Fibroblast of skin of abdomen (primary cell): ENCODE measurements at regions not wholly inside any gene's neighbourhood (a gene's known extent, or its start where the extent isn't known, plus 50 kb on each side); places are given as distances from the start of the nearest gene placed in this dataset.
"Not testable (repeated sequence)": the region's sequence is repeated elsewhere in the genome, so short reads cannot be mapped to it uniquely, and the experiment has no call there.

ENCODE experiments used
- DNase-seq: peaks from one replicate; pipeline ENCODE4 v3.0.0-alpha.2; 2013

GRCh38 chr15:84094720-84095119 is 140.9 kb upstream of the GOLGA6L4 start:
- not testable (repeated sequence) for DNase-seq

DNA sequence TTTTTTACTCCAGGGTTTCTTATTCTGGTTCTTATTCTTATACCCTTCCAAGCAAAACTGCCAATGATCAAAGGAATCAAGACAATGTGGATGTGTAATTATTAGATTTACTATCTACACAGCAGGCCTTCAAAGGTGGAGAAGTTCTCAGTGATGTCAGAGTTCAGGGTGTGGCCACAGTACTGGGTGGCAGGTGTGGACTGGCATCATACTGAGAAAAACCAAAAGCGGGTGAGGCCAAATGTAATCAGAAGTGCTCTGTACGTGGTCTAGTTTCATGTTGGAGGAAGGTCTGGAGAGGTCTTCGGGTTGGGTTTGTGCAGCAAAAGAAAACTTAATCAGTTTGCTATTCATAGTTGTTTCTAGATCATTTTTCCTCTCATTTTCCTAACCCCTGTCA is 138.5 kb upstream of the GOLGA6L4 start:
- not testable (repeated sequence) for DNase-seq

DNA sequence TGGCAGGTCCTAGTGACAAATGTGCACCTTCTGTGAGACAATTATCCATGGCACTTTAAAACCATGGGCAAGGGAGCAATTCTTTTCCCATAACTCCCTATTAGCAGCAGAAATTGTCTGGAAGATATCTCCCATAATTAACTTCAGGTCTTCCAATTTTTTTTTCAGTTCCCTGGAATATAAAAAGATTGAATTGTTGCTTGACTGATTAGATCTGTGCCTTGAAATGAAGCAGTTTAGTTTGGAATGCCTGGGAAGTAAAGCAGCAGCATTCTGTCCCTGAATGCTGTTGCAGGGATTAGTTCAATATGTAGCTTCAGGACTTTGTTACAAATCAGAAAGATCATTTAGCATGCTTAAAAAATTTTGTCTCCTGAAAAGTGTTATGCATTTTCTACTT is 137.0 kb upstream of the GOLGA6L4 start:
- DNase-seq, result no peak

DNA sequence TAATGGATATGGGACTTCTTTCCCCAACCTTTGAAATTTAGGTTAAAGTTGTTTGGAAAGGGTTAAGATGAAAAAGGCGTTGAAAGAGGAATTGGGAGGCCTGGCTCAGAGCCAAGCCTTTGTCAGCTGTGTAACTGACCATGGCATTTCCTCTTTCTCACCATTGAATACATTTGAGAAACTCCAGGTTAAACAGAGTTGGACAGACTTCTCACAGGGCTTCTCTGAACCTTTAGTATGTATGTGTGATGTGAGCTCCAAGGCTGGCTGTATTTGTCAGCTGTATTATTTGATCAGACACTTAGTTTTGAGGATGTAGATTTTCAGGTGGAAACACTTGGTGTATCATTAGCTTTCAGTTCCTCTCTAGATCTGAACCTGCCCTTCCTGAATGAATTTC is 136.4 kb upstream of the GOLGA6L4 start:
- peak; percentile 22 for DNase-seq

- no peak for DNase-seq
Observed at GRCh38 chr15:84103345-84103744, 132.2 kb upstream of the GOLGA6L4 start.

DNA sequence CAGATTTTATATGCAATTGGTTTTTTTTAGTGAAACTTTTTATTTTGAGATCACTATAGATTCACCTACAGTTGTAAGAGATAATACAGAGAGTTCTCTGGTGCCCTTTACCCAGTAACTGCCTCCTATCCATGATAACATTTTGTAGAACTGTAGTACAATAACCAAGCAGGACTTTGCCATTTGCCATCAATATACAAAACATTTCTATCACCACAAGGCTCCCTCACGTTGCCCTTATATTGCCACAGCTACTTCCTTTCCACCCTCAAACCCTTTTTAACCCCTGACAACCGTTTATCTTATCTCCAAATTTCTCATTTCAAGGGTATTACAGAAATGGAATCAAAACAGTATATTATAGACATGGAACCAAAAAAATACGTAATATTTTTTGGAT is 130.7 kb upstream of the GOLGA6L4 start:
- DNase-seq, result no peak

- DNase-seq, result peak; percentile 2
Observed at GRCh38 chr15:84108728-84109127, 126.8 kb upstream of the GOLGA6L4 start.

DNA sequence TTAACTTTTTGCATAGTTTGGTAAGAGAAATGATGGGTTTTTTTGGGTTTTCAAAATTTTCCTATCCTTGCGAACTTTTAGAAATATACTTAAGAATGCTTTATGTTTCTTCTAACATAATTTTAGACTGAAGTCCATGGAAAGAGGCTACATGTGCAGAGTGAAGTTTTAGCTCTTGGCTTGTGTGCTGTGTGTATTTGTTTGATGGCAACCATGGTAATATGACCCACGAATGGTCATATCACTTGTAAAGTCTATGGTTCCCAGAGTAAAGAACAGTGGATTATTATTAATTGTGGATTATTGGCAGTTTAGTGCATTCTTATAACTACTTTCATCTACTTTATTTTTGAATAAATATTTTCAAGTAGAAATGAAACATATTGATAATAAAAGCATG is 124.0 kb upstream of the GOLGA6L4 start:
- DNase-seq, result no peak

GRCh38 chr15:84112025-84112424 is 123.5 kb upstream of the GOLGA6L4 start:
- peak; percentile 19 for DNase-seq

DNA sequence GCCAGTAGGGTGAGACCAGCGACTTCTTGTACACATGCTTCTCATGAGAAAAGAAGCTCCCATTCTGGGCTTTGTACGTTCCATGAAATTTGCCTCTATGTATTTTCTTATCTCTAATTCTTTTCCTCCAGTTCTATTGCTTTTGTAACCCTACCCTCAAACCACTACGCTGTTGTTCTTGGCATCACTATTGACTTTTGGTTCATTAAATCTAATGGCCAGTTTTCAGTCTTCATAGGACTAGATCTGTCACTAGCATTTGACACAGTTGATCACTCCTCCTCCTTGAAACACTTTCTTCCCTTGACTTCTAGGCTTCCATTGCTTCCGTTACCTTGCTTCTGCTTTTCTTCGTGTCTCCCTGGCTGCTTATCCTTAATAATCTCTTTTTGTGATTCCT is 121.7 kb upstream of the GOLGA6L4 start:
- DNase-seq, result no peak

- not testable (repeated sequence) for DNase-seq
Observed at GRCh38 chr15:84114680-84115079, 120.9 kb upstream of the GOLGA6L4 start.

- DNase-seq, result not testable (repeated sequence)
Observed at GRCh38 chr15:84119351-84119750, 116.2 kb upstream of the GOLGA6L4 start.

GRCh38 chr15:84120903-84121302 is 114.7 kb upstream of the GOLGA6L4 start:
- peak; percentile 8 for DNase-seq

DNA sequence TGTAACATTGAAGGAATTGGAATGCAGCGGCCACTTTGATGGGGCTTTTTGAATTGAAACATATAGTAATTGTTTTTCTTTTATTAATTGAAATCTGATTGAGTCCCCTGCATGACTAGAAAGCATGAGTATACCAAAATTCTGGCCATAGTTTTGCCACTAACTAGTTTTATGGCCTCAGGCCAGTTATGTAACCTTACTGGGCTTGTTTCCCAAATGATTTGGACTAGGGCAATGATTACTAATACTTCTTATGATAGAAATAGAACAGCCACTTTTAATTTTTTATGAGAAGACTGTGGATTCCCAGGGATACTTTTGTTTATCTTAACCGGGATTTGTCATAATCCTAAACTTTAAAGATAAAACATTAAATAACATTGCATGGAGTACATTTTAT is 106.9 kb upstream of the GOLGA6L4 start:
- DNase-seq, result peak; percentile 21

DNA sequence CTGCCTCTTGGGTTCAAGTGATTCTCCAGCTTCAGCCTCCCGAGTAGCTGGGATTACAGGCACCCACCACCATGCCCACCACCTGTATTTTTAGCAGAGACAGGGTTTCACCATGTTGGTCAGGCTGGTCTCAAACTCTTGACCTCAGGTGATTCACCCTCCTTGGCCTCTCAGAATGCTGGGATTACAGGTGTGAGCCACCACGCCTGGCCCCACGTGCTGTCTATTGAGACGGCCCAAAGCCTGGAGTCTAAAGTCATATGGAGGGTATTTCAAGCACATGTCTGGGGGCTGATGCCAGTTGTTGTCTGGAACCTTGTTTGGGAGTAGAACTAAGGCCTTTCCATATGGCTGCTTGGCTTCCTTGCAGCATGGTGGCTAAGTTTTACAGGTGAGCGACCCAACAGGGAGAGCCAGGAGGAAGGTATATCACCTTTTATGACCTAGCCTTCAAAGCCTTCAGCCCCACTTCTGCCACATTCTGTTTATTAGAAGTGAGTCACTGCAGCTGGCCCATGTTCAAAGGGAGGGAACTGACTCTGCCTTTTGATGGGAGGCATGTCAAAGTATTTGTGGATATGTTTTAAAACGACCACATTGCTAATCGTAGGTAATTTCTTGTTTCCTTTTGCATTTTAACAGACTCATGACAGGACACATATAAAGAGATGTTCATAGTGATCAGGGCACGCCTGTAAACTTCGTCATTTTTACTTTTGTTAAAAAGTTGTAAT is 105.3 kb upstream of the GOLGA6L4 start:
- not testable (repeated sequence) for DNase-seq

- not testable (repeated sequence) for DNase-seq
Observed at GRCh38 chr15:84135931-84136456, 99.6 kb upstream of the GOLGA6L4 start.

DNA sequence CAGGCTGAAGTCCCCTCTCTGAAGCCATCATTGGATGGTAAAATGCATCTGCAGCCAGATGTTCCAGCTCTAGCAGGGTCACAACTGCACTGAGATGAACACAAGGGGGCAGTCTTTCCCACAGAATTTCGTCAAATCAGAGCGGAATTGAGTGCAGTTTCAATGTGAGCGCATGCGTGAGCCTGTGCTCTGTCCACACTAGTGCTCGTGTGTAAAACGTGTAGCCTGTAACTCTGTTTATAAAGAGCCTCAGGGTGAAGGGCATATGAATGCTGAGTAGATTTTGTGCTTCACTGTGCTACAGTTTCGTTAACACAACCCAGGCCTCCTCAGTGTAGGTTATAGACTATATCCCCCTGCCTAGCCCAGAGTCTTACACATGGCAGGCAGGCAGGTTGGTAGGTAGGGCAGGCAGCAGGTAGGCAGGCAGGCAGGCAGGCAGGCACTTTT is 92.7 kb upstream of the GOLGA6L4 start:
- peak; percentile 71 for DNase-seq

DNA sequence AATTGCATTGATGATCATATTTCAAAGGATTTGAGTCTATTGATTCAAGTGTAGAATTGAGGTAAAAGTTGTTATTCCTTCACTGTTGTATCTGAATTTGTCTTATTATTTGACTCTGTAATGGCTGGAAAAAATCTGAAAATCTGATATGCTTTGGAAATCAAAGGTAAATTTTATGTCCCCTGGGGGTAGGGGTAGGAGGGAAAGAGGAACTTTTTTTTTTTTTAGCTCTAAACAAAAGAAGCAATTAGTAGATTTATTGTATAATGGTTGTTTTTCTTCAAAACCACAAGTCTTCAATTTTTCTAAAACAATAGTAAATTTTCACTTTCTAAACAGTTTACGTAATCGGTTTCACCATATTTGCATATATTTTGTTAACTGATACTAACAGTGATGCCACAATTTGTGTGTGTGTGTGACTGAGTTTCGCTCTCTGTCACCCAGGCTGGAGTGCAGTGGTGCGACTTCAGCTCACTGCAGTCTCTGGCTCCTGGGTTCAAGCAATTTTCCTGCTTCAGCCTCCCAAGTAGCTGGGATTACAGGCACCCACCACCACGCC is 91.7 kb upstream of the GOLGA6L4 start:
- no peak for DNase-seq

DNA sequence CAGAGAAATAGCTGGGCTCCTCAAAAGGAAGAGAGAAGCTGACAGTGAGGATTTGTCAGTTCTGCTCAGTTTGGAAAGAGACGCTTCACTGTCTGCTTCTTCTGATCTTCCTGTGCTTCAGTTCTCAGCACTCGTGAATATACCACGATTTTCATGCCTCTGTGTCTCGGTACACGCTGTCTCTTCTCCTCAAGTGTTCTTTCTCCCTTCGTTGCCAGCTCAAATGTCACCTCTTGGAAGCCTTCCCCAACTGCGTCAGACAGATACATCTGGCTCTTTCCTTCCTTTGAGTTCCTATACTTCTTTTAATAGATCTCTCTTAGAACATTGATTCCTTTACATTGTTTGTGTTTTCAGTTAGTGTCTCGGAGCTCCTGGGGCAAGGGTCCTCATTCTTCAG is 90.6 kb upstream of the GOLGA6L4 start:
- not testable (repeated sequence) for DNase-seq

DNA sequence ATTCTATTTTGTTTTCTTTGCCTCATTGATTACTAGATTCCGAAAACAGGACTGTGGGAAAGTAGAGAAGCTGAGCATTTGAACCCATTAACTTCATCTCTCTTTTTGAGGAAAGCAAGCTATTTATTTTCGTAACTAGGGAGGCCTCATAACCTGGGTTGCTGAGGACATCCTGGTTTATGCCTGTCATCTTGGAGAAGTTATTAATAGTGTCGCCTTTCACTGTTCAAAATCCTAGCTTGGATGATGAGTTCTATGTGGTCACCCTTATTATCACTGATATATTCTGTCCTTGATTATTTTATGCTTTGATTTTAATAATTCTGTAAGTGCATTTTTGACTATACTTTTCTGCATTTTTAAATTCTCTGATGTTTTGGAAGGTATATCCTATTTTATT is 89.3 kb upstream of the GOLGA6L4 start:
- not testable (repeated sequence) for DNase-seq

- not testable (repeated sequence) for DNase-seq
Observed at GRCh38 chr15:84147307-84147706, 88.3 kb upstream of the GOLGA6L4 start.

DNA sequence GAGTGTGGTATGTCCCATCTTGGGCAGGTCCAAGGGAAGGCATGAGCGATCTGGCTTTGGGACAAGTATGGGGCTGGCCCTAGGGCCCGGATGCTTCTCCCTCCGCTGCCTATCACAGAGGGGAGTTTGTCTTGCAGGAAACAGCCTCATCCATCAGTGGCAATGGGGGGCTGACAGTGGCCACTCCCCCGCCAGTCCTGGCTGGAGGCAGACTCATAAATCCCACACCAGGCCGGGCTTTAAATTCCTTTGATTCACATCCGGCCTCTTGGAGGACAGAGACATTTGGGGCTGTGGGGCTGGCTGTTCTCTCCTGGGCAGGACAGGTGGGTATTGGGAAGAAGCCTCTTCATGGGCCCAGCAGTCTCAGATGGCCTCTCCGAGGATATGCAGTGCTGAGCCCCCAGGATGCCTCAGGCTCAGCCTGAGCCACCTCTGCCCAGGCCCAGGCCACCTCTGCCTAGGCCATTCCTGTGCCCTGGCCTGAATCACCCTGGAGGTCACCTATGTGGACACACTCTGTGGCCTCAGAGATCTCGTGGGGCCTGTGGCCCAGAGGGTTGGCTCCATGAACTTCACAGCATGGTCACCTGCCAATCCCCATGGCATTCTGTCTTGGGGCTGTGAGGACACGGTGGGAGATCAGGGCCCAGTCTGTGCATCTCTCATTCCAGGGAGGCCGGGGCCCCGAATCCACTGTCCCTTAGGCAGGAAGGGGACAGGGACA is 84.2 kb upstream of the GOLGA6L4 start:
- peak; percentile 36 for DNase-seq

- DNase-seq, result not testable (repeated sequence)
Observed at GRCh38 chr15:84152381-84152979, 83.1 kb upstream of the GOLGA6L4 start.
